Activated T-cell treated with anti-CD3 and anti-CD28 coated beads, Interleukin-2, amount 50 U/mL, for 48 hours (primary cell): ENCODE measurements at regions not wholly inside any gene's neighbourhood (a gene's known extent, or its start where the extent isn't known, plus 50 kb on each side); places are given as distances from the start of the nearest gene placed in this dataset.
"Not testable (repeated sequence)": the region's sequence is repeated elsewhere in the genome, so short reads cannot be mapped to it uniquely, and the experiment has no call there.

Experiments
- DNase-seq, 2 experiments: peaks; one replicate each; pipeline ENCODE4 v3.0.0-alpha.2; 2020

GRCh38 chr1:145553795-145554194 is 54.0 kb upstream of the GPR89A start:
- not testable (repeated sequence) for DNase-seq

DNA sequence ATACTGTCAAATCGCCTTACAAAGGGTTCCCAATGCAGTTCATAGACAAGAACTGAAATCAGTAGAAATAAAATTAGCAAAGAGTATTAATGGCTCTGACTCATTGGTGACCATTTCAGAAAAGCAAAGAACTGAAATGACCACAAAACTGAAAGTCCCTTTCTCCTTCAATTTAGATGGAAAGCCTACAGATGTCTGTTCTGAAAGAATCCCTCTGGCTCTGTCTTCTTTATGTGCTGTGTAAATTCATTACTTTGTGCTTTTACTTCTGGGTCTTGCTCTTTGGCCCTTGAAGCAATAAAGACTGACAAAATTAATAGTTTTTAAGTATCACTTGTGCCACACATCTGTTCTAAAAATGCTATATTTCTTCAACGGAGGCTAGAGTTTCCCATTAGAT is 62.7 kb upstream of the GPR89A start:
- DNase-seq = no peak

DNA sequence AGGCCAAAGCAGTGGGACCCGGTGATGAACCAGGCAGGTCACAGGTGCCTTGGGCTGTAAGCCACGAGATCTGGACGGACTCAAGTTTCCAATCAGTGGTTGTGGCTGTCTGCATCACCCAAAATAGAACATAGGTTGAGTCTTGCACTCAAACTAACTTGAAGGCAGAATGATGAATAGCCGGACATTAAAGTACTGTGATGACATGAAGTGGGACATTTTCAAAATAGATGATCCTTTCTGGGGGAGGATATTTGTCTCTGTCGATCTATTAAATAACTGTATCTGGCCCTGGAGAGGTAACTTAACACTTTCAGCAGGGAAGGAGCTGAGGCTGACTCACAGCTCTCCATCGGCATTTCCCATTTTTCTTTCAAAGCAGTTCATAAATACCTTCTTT is 66.1 kb upstream of the GPR89A start:
- not testable (repeated sequence) for DNase-seq

DNA sequence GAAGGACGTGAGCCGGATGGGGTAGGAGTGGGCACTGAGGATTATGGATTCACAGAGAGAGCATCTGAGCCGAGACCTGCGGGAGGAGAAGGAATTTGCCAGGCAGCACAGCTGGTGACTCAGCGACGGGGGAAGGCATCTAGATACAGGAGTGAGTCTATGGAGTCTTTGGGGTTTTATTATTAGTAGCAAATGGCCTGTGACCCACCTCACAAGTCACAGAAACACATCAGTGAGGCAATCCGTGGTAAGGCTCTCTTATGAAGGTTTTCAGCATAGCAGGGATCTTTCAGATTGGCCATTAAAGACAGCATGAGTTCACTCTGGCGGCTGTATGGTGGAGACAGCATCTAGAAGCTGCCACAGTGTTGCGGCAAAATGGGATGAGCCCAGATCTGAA is 66.5 kb upstream of the GPR89A start:
- DNase-seq = not testable (repeated sequence)

DNA sequence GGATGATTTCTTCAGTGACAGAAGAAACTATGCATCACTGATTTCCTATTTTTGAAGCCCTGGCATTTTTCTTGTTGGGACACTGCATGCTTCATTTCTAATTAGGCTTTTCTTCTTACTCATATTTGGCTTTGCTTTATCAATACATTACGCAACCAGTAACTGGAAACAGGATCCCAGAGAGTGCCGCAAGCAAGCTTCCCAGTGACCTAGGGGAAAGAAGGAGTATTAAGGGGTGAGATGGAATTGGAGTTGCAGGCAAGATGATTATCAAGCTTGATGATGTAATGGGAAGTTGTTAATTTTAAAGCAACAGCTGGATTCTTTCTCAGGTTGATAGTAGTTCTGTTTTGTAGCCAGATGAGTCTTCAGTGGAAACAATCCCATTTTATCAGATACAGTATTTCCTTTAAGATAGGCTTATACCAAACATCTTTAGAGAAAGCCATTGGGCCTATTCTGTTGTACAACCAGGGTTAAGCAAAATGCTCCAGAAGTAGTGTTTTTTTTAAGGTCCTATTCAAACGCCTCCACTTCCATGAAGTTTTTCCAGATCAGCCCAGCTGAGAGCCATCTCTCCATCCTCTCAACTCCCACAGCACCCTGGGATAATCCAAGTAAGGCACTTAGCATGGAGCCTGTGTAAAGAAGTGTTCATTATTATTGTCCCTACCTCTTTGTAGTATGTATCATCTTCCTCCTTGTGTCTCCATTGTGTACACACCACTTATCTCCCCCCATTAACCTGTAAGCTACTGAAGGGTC is 69.5 kb upstream of the GPR89A start:
- not testable (repeated sequence) for DNase-seq

- not testable (repeated sequence) for DNase-seq
Observed at GRCh38 chr1:145537003-145537402, 70.8 kb upstream of the GPR89A start.

DNA sequence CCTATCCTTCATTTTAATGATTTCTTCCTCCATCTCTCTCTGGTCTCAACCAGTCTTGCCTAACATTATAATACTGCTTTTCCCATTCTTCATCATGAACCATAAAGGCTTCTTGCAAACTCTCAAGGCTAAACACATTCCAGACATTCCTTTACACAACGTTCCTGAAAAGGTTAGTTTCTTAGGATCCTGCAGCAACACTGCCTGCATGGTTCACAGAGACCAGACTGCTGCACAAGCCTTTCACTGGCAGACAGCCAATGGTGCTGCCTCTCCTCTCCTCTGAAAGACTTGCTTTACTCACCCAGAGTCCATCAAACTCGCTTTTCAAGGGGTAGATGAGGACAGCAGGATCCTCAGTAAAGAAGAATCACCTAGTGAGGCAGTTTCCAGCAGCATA is 72.3 kb upstream of the GPR89A start:
- DNase-seq = not testable (repeated sequence)

GRCh38 chr1:145528068-145528564 is 79.7 kb upstream of the GPR89A start:
- not testable (repeated sequence) for DNase-seq

- not testable (repeated sequence) for DNase-seq
Observed at GRCh38 chr1:145520159-145520558, 87.6 kb upstream of the GPR89A start.

GRCh38 chr1:145519302-145519701 is 88.5 kb upstream of the GPR89A start:
- not testable (repeated sequence) for DNase-seq

DNA sequence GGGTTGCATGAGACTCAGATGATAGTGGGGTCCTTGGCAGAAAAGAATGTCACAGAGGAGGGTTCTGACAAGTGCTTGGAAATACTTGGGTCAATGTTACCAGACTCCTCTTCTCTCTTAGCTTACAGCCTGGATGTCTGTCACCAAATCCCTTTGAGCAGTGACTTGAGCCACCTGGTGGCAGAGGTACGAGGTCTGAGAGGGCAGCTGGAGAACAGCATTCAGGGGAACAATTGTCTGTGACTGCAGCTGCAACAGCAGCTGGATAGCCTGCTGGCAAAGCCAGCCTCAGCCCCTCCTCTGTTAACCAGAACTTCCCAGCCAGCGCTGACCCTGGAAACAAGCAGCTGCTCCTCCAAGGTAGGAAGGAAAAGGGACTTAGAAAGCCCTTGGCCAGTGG is 87.6 kb upstream of the NBPF20 start:
- not testable (repeated sequence) for DNase-seq

DNA sequence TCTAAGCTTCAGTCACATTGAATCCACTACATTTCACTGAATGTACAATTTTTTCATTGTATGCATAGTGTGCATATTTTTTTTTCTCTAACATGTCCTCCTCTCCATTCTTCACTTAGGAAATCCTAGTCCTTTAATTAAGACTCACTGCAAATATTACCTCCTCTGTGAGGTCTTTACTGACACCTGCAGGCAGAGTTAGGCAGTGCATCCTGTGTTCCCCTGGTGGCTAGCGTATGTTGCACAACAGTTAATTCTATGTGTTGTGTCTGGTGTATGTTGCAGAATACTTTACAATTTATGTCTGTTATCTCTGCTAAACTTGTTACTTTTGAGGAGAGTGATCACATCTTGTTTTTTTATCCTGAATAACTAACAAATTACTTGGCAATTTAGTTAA is 82.7 kb upstream of the NBPF20 start:
- DNase-seq = not testable (repeated sequence)

- DNase-seq = not testable (repeated sequence)
Observed at GRCh38 chr1:145505663-145506647, 80.6 kb upstream of the NBPF20 start.

- not testable (repeated sequence) for DNase-seq
Observed at GRCh38 chr1:145504834-145505413, 79.5 kb upstream of the NBPF20 start.

- not testable (repeated sequence) for DNase-seq
Observed at GRCh38 chr1:145504310-145504709, 78.9 kb upstream of the NBPF20 start.

- not testable (repeated sequence) for DNase-seq
Observed at GRCh38 chr1:145500251-145500650, 74.8 kb upstream of the NBPF20 start.

- DNase-seq = not testable (repeated sequence)
Observed at GRCh38 chr1:145495077-145495871, 69.9 kb upstream of the NBPF20 start.

GRCh38 chr1:145488193-145488933 is 63.0 kb upstream of the NBPF20 start:
- DNase-seq = not testable (repeated sequence)

DNA sequence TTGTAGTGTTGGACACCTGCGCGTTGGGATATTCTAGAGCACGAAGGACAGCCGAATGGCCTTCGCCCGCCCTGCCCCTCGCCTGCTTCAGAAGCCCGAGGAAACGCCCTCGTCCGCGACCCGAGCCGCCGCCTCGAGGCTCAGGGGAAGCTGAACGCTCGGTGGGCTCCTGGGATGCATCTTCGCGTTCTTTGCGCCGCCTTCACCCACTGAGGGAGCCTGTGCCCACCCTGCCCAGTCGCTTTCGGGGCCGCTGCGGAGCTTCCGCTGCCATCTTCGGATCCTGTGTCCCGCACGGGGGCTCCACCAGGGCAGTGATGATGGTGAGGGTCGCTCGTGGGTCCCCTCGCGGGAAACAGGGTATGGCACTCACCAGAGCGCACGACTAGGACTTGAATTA is 61.8 kb upstream of the NBPF20 start:
- DNase-seq = peak; percentile 22 to 31

DNA sequence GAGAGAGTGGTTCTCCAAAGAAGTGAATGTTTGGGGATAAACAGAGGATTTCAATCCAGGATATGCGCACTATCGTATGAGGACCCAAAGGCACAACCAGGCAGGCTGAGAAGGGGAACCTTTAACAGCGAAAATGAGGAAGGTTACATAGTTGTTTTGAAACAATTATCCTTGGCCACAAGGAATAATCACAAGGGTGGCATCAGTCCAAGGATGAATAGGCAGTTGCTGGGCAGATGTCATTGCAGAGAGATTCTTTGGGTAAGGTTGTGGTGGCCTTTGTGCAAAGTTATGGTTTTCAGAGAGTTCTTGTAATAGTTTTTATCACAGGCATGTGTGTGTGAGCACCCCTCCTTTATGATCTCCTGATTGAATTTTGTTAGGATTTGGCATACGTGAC is 58.9 kb upstream of the NBPF20 start:
- DNase-seq = not testable (repeated sequence)

- DNase-seq = not testable (repeated sequence)
Observed at GRCh38 chr1:145482214-145482860, 56.9 kb upstream of the NBPF20 start.
